ENCODE measurements at regions not wholly inside any gene's neighbourhood (a gene's known extent, or its start where the extent isn't known, plus 50 kb on each side); places are given as distances from the start of the nearest gene placed in this dataset.

DNA sequence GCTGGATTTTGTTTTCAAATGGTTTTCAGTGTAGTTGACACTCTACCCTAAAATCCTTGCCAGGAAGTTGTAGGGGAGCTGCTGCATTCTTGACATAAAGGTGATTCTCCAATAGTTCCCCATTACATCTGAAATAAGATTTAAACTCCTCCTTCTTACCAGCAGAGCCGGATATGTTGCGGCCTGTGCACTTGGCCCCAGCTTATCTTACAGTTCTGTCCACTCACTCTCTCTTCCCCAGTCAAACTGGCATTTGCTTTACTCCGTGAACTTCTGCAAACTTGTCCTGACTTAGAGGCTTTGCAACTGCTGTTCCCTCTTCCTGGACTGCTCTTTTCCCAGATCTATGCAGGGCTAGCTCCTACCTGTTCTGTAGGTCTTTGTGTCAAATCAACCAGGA is 929.5 kb downstream of the VRK1 start:
- TF ChIP-seq, protein P1, sequence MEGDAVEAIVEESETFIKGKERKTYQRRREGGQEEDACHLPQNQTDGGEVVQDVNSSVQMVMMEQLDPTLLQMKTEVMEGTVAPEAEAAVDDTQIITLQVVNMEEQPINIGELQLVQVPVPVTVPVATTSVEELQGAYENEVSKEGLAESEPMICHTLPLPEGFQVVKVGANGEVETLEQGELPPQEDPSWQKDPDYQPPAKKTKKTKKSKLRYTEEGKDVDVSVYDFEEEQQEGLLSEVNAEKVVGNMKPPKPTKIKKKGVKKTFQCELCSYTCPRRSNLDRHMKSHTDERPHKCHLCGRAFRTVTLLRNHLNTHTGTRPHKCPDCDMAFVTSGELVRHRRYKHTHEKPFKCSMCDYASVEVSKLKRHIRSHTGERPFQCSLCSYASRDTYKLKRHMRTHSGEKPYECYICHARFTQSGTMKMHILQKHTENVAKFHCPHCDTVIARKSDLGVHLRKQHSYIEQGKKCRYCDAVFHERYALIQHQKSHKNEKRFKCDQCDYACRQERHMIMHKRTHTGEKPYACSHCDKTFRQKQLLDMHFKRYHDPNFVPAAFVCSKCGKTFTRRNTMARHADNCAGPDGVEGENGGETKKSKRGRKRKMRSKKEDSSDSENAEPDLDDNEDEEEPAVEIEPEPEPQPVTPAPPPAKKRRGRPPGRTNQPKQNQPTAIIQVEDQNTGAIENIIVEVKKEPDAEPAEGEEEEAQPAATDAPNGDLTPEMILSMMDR (IDR thresholded peaks at IDR 0.05; ENCODE audit: control insufficient read depth, insufficient read depth, low read depth, low read length, missing control alignments), result no peak
- no peak for DNase-seq (ENCODE audit: low read depth)
- no peak overlapping the region for H3K4me3 ChIP-seq (ENCODE audit: control insufficient read depth, low read depth, low read length)

DNA sequence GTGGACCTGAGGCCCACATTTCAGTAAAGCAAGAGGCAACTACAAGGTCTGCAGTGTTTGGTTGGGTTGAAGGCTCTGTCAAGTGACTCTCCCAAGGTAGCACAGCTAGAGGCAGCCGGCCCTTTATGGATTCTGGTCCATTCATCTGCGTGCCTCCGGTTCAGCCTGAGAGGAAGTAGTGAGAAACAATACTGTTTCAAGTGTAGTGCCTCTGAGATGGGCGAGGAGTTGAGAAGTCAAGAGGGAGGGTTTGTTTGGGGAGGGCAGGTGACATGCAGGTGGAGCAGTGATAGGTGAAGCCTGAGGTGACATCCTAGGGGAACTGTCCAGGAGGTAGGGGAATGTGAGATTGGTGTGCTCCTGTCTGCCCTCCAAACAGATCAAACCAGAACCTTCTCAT is 933.5 kb downstream of the VRK1 start:
- no peak for DNase-seq (ENCODE audit: low read depth)
- H3K4me3 ChIP-seq (ENCODE audit: control insufficient read depth, low read depth, low read length), result no peak overlapping the region
- TF ChIP-seq, protein P1 (IDR thresholded peaks at IDR 0.05; ENCODE audit: control insufficient read depth, insufficient read depth, low read depth, low read length, missing control alignments), result no peak

DNA sequence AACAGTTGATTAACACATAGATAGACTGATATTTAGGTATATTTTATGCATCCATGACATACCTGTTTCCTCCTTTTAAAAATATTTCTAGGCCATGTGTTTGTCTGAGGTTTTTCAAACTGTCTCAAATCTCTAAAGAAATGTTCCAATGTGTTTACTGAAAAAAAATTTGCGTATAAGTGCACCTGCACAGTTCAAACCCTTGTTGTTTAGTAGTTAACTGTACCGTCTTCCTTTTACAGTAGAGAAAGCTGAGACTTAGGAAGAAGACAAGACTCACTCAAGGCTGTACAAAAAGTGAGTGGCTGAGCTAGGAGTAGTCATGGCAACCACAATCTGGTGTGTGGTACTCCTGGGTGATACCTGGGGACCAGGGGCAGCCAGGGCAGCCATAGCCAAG is 934.6 kb downstream of the VRK1 start:
- no peak for DNase-seq (ENCODE audit: low read depth)
- H3K4me3 ChIP-seq (ENCODE audit: control insufficient read depth, low read depth, low read length), result no peak overlapping the region
- TF ChIP-seq, protein P1 (IDR thresholded peaks at IDR 0.05; ENCODE audit: control insufficient read depth, insufficient read depth, low read depth, low read length, missing control alignments), result no peak

DNA sequence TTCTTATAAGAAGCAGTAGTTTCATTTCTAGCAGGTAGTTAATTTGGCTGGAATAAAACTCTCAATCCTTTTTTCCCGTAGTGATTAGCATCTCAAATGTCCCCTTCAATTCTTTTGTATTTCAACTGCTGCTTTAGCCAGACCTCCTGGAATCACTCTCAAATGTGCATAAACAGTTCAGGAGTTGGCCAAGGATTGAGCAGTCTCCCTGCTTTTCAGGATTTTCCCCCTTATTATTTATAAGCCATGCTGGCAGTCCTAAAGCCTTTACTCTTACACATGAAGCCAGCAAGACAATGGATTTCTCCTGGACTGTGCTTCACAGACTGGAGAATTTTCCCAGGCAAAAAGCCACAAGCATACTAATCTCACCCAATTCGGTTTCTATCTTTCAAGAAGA is 950.1 kb downstream of the VRK1 start:
- H3K4me3 ChIP-seq (ENCODE audit: control insufficient read depth, low read depth, low read length), result no peak overlapping the region
- TF ChIP-seq, protein P1 (IDR thresholded peaks at IDR 0.05; ENCODE audit: control insufficient read depth, insufficient read depth, low read depth, low read length, missing control alignments), result no peak
- DNase-seq (ENCODE audit: low read depth), result no peak

DNA sequence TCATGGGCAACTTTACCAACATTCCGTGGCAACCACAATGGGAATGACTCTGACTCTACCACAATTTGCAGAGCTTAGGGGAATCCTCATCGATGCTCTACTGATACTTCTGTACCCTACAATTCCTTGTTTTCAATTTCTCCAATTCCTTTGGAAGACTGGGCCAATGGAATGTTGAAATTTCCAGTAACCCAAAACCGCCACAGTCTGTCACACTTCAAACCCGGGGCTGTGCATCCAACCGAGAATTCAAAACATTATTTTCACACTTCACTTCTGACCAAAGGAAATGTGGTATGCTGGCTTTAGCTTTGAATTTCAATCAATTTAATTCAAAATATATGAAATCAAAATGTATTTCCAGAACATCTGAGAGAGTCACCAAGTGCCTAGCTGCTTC is 951.4 kb downstream of the VRK1 start:
- DNase-seq (ENCODE audit: low read depth), result no peak
- TF ChIP-seq, protein P1 (IDR thresholded peaks at IDR 0.05; ENCODE audit: control insufficient read depth, insufficient read depth, low read depth, low read length, missing control alignments), result no peak
- no peak overlapping the region for H3K4me3 ChIP-seq (ENCODE audit: control insufficient read depth, low read depth, low read length)

DNA sequence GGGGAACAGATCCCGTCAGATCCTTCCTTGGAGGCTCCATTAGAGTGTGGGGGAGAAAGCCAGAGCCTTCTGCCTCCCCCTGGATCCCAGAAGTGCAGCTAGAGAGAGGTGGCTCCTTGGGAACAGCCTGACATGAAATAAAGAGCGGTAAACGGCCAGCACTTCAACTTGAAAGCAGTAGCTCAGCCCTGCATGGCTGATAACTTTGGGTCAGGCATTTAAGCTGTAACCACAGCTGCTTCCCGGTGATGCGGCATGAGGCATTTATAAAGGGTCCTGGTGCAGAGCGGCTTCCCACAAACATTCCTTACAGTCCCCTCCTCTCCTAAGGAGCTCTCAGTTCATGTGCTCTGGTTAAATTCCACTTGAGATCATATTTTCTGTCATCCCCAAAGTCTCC is 960.3 kb downstream of the VRK1 start:
- H3K4me3 ChIP-seq (ENCODE audit: control insufficient read depth, low read depth, low read length), result no peak overlapping the region
- DNase-seq (ENCODE audit: low read depth), result no peak
- TF ChIP-seq, protein P1 (IDR thresholded peaks at IDR 0.05; ENCODE audit: control insufficient read depth, insufficient read depth, low read depth, low read length, missing control alignments), result no peak

DNA sequence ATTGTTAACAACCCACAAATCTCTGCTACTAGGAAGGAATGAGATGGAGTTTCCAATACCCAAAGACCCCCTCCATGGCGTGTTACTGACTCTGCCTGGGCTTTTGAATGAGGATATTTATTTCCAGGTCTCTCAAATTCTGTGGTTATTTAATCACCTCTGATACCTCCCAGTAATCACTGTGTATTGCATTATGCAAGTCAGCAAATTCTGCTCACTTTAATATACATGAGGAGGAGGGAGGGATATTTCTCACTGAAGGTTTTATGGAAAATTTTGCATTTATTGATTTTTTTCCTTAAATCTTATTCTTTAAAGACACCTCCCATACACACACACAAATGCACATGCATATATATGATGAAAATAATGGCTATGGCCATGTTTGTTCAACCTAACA is 962.9 kb downstream of the VRK1 start:
- no peak for DNase-seq (ENCODE audit: low read depth)
- TF ChIP-seq, protein P1 (IDR thresholded peaks at IDR 0.05; ENCODE audit: control insufficient read depth, insufficient read depth, low read depth, low read length, missing control alignments), result no peak
- no peak overlapping the region for H3K4me3 ChIP-seq (ENCODE audit: control insufficient read depth, low read depth, low read length)

Measured in AG09309 (cell line).